NB4 (cell line): ENCODE measurements at regions not wholly inside any gene's neighbourhood (a gene's known extent, or its start where the extent isn't known, plus 50 kb on each side); places are given as distances from the start of the nearest gene placed in this dataset.
A peak's percentile ranks its signal among the peaks of the same experiment; 100 is the strongest.

ENCODE experiments used
- DNase-seq: peaks from one replicate; pipeline ENCODE4 v3.0.0; 2010; ENCODE audit warnings: low read depth
- H3K4me3 ChIP-seq: one replicate; pipeline ENCODE4 v1.5.1; 2011; ENCODE audit warnings: mild to moderate bottlenecking, low read depth, low read length, moderate library complexity
- CTCF ChIP-seq: IDR thresholded peaks from one replicate; pipeline ENCODE4 v1.5.1; 2012; ENCODE audit warnings: low read depth, low read length
- MYC ChIP-seq: IDR thresholded peaks from 2 replicates; pipeline ENCODE4 v1.6.1; 2011; ENCODE audit warnings: low read depth, low read length
- POLR2A ChIP-seq: IDR thresholded peaks from 2 replicates; pipeline ENCODE4 v1.6.1; 2011; ENCODE audit warnings: mild to moderate bottlenecking; ENCODE audit not compliant: insufficient read length; ENCODE audit errors: extremely low read depth
- TF ChIP-seq, protein P1 (sequence below): IDR thresholded peaks from 2 replicates; pipeline ENCODE4 v1.6.1; 2011; ENCODE audit warnings: low read depth, low read length

GRCh38 chr4:156251373-156252065 lies 297.9 kb upstream of the CTSO start:
- no peak for DNase-seq
- H3K4me3 ChIP-seq: no peak overlapping the region
- TF ChIP-seq MYC (no peak), POLR2A (no peak), CTCF (no peak)
- TF ChIP-seq, protein P1, sequence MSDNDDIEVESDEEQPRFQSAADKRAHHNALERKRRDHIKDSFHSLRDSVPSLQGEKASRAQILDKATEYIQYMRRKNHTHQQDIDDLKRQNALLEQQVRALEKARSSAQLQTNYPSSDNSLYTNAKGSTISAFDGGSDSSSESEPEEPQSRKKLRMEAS: no peak

DNA sequence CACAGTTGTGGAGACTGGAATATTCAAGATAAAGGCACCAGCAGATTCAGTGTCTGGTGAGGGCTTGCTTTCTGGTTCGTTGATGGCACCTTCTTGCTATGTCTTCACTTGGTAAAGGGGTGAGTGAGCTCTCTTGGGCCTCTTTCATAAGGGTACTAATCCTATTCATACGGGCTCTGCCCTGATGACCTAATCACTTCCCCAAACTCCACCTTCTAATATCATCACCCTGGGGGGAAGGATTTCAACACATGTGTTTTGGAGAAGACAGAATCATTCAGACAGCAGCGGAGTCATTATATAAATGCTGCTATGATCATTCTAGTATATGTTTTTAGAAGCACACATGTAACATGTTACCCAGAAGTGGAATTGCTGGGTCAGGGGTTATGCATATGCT lies 295.3 kb upstream of the CTSO start:
- TF ChIP-seq, protein P1: no peak
- TF ChIP-seq CTCF: no peak
- DNase-seq: peak; percentile 8
- H3K4me3 ChIP-seq: no peak overlapping the region

DNA sequence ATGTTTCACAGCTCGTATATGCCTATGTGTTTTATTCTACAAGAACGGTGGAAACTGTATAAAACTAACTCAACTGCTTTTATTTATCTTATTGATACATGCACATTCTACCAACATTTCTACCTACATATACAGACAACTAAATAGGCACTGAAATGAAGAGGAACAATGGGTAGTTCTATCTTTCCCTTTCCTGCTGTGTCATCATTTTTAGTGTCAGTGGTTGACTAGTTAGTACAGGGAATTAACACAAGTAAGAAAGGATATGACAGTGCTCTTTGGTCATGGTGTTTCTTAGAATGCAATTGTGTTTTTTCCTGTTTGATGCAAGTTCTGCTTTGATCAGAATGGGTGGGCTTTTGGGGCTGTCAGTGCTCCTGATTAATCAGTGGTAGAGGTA lies 293.8 kb upstream of the CTSO start:
- no peak for DNase-seq
- TF ChIP-seq, protein P1: no peak
- TF ChIP-seq POLR2A (no peak), CTCF (no peak), MYC (no peak)
- H3K4me3 ChIP-seq: no peak overlapping the region

GRCh38 chr4:156243015-156243414 lies 289.3 kb upstream of the CTSO start:
- no peak for DNase-seq
- H3K4me3 ChIP-seq: no peak overlapping the region
- TF ChIP-seq POLR2A (no peak), CTCF (no peak), MYC (no peak)

- TF ChIP-seq, protein P1: no peak
- no peak for TF ChIP-seq CTCF
- TF ChIP-seq MYC: no peak
- TF ChIP-seq POLR2A: no peak
- H3K4me3 ChIP-seq: no peak overlapping the region
- no peak for DNase-seq
Measured at GRCh38 chr4:156242390-156242789, 288.7 kb upstream of the CTSO start.

GRCh38 chr4:156241896-156242295 lies 288.2 kb upstream of the CTSO start:
- H3K4me3 ChIP-seq: no peak overlapping the region
- TF ChIP-seq, protein P1: no peak
- no peak for TF ChIP-seq POLR2A
- no peak for TF ChIP-seq MYC
- TF ChIP-seq CTCF: no peak
- DNase-seq: no peak
